Lung (tissue), 11 donors: ENCODE measurements at regions not wholly inside any gene's neighbourhood (a gene's known extent, or its start where the extent isn't known, plus 50 kb on each side); places are given as distances from the start of the nearest gene placed in this dataset.
"Not testable (repeated sequence)": the region's sequence is repeated elsewhere in the genome, so short reads cannot be mapped to it uniquely, and the experiment has no call there.

ENCODE experiments used
- ATAC-seq: fragments of 200-7000 bp; cut with Tn5 transposase; one replicate; pipeline ENCODE4 v1.9.1; 2020; ENCODE audit warnings: moderate number of reproducible peaks; ENCODE audit not compliant: insufficient read depth, low FRiP score
- DNase-seq, 3 donors: peaks; one replicate each; pipeline ENCODE4 v3.0.0-alpha.2; 2013 to 2017
- H3K27ac ChIP-seq, 2 donors: one replicate each; pipeline ENCODE4 v1.5.1; 2013; ENCODE audit warnings: mild to moderate bottlenecking in 2 of 2, moderate library complexity in 2 of 2, control low read depth in 1 of 2, inconsistent platforms in 1 of 2, low read depth in 1 of 2, low read length in 1 of 2
- H3K27me3 ChIP-seq, 3 donors: one replicate each; pipeline ENCODE4 v1.5.1; 2013; ENCODE audit warnings: low read length in 2 of 3; ENCODE audit not compliant: control insufficient read depth in 3 of 3, insufficient read depth in 3 of 3
- H3K36me3 ChIP-seq, 4 donors: one replicate each; pipeline ENCODE4 v1.5.1; 2013; ENCODE audit warnings: low read length in 4 of 4, mild to moderate bottlenecking in 1 of 4, moderate library complexity in 1 of 4; ENCODE audit not compliant: control insufficient read depth in 4 of 4, insufficient read depth in 4 of 4
- H3K4me1 ChIP-seq, 5 donors: one replicate each; pipeline ENCODE4 v1.5.1; 2013; ENCODE audit warnings: low read length in 5 of 5, mild to moderate bottlenecking in 2 of 5, moderate library complexity in 1 of 5; ENCODE audit not compliant: control insufficient read depth in 5 of 5, insufficient read depth in 5 of 5
- H3K4me3 ChIP-seq: one replicate; pipeline ENCODE4 v1.5.1; 2013; ENCODE audit warnings: mild to moderate bottlenecking, control low read depth, moderate library complexity
- H3K9ac ChIP-seq, 2 donors: one replicate each; pipeline ENCODE4 v1.5.1; 2013; ENCODE audit warnings: low read length in 2 of 2, control low read depth in 1 of 2; ENCODE audit not compliant: insufficient read depth in 1 of 2
- H3K9me3 ChIP-seq, 4 donors: one replicate each; pipeline ENCODE4 v1.5.1; 2013; ENCODE audit warnings: low read length in 3 of 4, mild to moderate bottlenecking in 1 of 4, moderate library complexity in 1 of 4; ENCODE audit not compliant: control insufficient read depth in 4 of 4, insufficient read depth in 3 of 4
- CTCF ChIP-seq: IDR thresholded peaks from 2 replicates; pipeline ENCODE4 v1.5.1; 2012; ENCODE audit warnings: mild to moderate bottlenecking; ENCODE audit errors: control extremely low read depth, extremely low read depth
- WGBS, 2 donors: extraction: QIAGEN DNeasy Blood & Tissue Kit; methylation state at CpG; one replicate each; pipeline ENCODE4 v1.1.7; 2013; 5-methylcytosine and 5-hydroxymethylcytosine counted together
- donor health status: control.
- donor health status: control.
- donor health status: Bipolar disorder and iron deficiency.
- donor health status: healthy.
- donor health status: DM: yes; HTN: yes; CAD: no.

- DNase-seq (no peak), ATAC-seq (no peak)
- H3K36me3 ChIP-seq = no peaks in the 10 kb centered on the region
- H3K27ac ChIP-seq = no peak overlapping the region
- no peaks in the 10 kb centered on the region for H3K4me1 ChIP-seq
- H3K9me3 ChIP-seq = no peaks in the 10 kb centered on the region
- no peaks in the 10 kb centered on the region for H3K27me3 ChIP-seq
- TF ChIP-seq CTCF = no peak
- H3K4me3 ChIP-seq = no peak overlapping the region
- no peak overlapping the region for H3K9ac ChIP-seq
Measured at GRCh38 chr4:163732473-163732872, 238.0 kb downstream of the TMA16 start.

- 60 to 84% methylated on average over 3 of the region's 3 CpGs for WGBS, 2 donors
- no peak for TF ChIP-seq CTCF
- no peaks in the 10 kb centered on the region for H3K36me3 ChIP-seq
- no peaks in the 10 kb centered on the region for H3K4me1 ChIP-seq
- H3K27me3 ChIP-seq = no peaks in the 10 kb centered on the region
- DNase-seq (no peak), ATAC-seq (no peak)
- no peak overlapping the region for H3K27ac ChIP-seq
- no peaks in the 10 kb centered on the region for H3K9me3 ChIP-seq
- no peak overlapping the region for H3K4me3 ChIP-seq
- no peak overlapping the region for H3K9ac ChIP-seq
Measured at GRCh38 chr4:163736876-163737275, 242.4 kb downstream of the TMA16 start.

GRCh38 chr4:163737846-163738245, 243.4 kb downstream of the TMA16 start:
- WGBS, 2 donors = 80 to 83% methylated on average over 6 of the region's 7 CpGs
- not testable (repeated sequence) for H3K4me3 ChIP-seq, H3K9ac ChIP-seq, DNase-seq, H3K4me1 ChIP-seq, ATAC-seq, H3K36me3 ChIP-seq, H3K27me3 ChIP-seq, H3K9me3 ChIP-seq, H3K27ac ChIP-seq

GRCh38 chr4:163738521-163738920, 244.0 kb downstream of the TMA16 start:
- Histone ChIP-seq H3K9me3 (no peaks in the 10 kb centered on the region), H3K4me1 (no peaks in the 10 kb centered on the region), H3K36me3 (no peaks in the 10 kb centered on the region), H3K4me3 (no peak overlapping the region), H3K27ac (no peak overlapping the region), H3K27me3 (no peaks in the 10 kb centered on the region), H3K9ac (no peak overlapping the region)
- DNase-seq (no peak), ATAC-seq (no peak)
- no peak for TF ChIP-seq CTCF
